GM19372 (cell line): ENCODE measurements at regions not wholly inside any gene's neighbourhood (a gene's known extent, or its start where the extent isn't known, plus 50 kb on each side); places are given as distances from the start of the nearest gene placed in this dataset.
"Not testable (repeated sequence)": the region's sequence is repeated elsewhere in the genome, so short reads cannot be mapped to it uniquely, and the experiment has no call there.

Source experiments
- ATAC-seq: cut with Tn5 transposase; IDR thresholded peaks from one replicate; pipeline ENCODE4 v1.9.1; 2021; ENCODE audit warnings: mild to moderate bottlenecking, low read depth, moderate library complexity; ENCODE audit not compliant: unreplicated experiment

GRCh38 chr7:50251765-50252164 is 52.8 kb upstream of the IKZF1 start:
- ATAC-seq: no peak

- ATAC-seq: no peak
These were observed 58.0 kb upstream of the IKZF1 start for GRCh38 chr7:50246551-50246950.

DNA sequence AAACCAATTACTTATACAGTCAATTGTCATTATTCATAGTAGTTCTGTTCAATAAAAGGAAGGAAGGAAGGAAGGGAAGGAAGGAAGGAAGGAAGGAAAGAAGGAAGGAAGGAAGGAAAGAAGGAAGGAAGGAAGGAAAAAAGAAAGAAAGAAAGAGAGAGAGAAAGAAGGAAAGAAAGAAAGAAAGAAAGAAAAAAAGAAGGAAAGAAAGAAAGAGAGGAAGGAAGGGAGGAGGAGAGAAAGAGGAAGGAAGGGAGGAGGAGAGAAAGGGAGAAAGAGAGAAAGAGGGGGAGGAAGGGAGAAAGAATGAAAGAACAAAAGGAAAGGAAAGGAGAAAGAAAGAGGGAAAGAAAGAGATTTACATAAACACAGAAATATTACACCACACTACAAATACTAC is 62.4 kb upstream of the IKZF1 start:
- not testable (repeated sequence) for ATAC-seq

DNA sequence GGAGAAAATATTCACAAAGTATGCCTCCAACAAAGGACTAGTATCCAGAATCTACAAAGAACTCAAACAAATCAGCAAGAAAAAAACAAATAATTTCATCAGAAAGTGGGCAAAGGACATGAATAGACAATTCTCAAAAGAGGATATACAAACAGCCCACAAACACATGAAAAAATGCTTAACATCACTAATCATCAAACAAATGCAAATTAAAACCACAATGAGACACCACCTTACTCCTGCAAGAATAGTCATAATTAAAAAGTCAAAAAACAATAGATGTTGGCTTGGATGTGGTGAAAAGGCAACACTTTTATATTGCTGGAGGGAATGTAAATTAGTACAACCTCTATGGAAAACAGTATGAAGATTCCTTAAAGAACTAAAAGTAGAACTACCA is 63.8 kb upstream of the IKZF1 start:
- not testable (repeated sequence) for ATAC-seq

GRCh38 chr7:50229964-50230363 is 74.6 kb upstream of the IKZF1 start:
- ATAC-seq: no peak

DNA sequence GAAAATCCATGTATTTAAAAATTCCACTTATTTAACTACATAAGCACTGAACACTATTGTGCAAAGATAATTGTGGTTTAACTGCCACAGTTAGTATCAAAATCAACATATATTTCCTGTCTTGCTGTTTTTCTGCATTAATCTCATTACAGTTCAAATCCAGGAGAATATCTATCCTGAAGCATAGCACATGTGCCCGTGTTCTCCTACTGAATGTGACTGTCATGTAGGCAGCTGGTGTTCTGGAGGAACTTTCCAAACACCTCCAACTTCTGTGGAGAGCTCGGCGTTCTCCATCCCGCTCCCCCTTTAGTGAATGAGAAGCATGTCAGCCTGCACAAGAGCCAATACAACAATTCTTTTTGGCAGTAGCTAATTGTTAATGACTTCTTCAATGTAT is 76.4 kb upstream of the IKZF1 start:
- ATAC-seq: no peak

- no peak for ATAC-seq
These were observed 76.8 kb upstream of the IKZF1 start for GRCh38 chr7:50227726-50228125.

DNA sequence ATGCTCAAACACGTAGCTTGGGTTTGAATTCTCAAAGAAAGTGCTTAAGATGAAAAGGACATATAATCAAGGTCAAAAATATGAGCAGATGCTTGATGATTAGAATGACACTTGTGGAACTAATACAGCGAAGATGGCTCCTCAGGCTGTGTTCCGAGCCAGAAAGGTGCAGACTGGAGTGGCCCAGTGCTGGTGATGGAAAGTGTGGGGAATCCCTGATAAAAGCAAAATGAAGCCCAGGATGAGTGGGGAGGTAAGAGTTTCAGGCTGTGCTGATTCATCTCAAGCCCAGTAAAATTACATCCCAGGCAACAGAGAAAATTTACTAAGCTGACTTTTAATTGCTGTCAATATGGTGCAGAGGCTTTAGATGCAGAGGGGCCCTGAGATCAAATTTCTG is 77.8 kb upstream of the IKZF1 start:
- no peak for ATAC-seq

- no peak for ATAC-seq
These were observed 78.4 kb upstream of the IKZF1 start for GRCh38 chr7:50226145-50226544.

GRCh38 chr7:50221433-50221832 is 83.1 kb upstream of the IKZF1 start:
- no peak for ATAC-seq

GRCh38 chr7:50221028-50221427 is 83.5 kb upstream of the IKZF1 start:
- ATAC-seq: no peak

DNA sequence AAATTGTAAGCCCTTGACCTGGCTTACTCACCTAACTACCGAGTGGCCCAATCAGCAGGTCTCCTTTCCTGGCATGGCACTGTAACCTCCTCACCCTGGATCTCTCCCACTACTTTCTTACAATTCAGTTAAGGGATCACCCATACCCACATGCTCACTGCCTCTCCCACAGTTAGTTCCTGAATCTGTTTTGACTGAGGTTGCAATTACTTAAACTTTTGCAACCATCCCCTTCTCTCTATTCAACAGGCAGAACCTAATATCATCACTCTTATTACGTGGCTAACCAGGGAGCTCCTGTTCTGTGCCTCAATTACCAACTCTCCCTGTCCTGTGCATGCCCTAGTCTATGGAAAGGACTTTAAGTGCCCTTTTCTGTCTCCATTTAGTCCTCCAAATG is 84.2 kb upstream of the IKZF1 start:
- no peak for ATAC-seq

GRCh38 chr7:50217821-50218281 is 86.7 kb upstream of the IKZF1 start:
- ATAC-seq: no peak

- ATAC-seq: no peak
These were observed 87.1 kb upstream of the IKZF1 start for GRCh38 chr7:50217401-50217800.

GRCh38 chr7:50216626-50217025 is 87.9 kb upstream of the IKZF1 start:
- ATAC-seq: no peak

GRCh38 chr7:50214771-50215170 is 89.7 kb upstream of the IKZF1 start:
- no peak for ATAC-seq

- ATAC-seq: no peak
These were observed 90.3 kb upstream of the IKZF1 start for GRCh38 chr7:50214126-50214670.

DNA sequence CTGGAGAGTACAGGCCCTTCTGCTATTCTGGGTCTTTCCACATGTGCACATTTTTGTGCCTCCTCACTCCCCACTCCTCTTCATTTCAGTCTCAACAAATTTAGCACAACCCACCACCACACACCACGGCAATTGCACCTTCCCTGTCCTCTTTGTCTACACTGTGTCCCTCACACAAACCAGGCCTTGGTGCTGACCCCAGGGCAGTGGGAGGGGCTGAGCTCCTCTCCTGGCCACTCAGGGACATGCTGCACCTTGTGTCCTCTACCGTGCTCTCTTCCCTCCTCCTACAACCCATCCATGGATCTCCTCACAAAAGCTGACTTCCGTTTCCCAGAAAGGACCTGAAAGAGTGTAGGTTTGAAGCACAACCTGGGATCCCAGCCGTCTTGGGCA is 90.9 kb upstream of the IKZF1 start:
- no peak for ATAC-seq

- peak; percentile 53 for ATAC-seq
These were observed 91.6 kb upstream of the IKZF1 start for GRCh38 chr7:50212666-50213621.

GRCh38 chr7:50212016-50212325 is 92.5 kb upstream of the IKZF1 start:
- ATAC-seq: no peak

DNA sequence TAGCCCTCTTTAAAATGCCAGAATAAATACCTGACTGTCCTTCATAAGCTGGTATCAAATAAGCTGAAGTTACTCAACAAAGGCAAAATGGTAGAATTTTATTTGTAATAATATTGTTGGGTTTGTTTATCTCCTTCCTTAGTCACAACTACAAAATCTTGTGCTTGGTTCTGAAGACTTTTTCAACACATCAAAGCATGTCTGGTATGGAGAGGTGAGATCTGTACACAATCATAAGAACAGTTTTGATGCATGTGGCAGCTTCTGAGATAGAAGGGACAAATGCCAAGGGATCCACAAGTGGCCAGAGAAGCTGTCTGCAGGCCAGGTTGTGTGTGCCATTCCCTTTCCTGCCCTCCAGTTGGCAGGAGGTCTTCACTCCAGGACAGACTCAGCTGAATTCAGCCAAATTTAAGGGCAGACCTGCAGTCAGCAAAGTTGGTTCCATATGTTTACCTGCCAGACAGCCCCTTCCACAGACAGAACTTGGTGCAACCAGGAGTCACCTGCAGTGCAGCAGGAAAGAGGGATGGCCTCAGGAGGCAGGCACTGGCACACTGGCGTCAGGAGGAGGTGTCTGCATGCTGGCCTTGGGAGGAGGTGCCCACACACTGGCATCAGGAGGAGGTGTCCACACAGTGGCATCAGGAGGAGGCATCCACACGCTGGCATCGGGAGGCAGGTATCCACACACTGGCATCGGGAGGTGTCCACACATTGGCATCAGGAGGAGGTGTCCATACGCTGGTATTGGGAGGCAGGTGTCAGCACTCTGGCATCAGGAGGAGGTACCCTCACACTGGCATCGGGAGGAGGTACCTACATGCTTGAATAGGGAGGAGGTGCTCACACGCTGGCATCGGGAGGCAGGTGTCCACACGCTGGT is 93.1 kb upstream of the IKZF1 start:
- ATAC-seq: no peak
